A549 (cell line): ENCODE measurements at regions not wholly inside any gene's neighbourhood (a gene's known extent, or its start where the extent isn't known, plus 50 kb on each side); places are given as distances from the start of the nearest gene placed in this dataset.

Experiments
- ATAC-seq, 2 experiments: fragments of 200-7000 bp in 1 of 2; fragments of >200 bp in 1 of 2; cut with Nextera tagmentation in 1 of 2; cut with Tn5 transposase in 1 of 2; 3 replicates each; pipeline versions ENCODE4 v1.8.0 to v1.9.1; 2018 to 2020; ENCODE audit warnings: mild to moderate bottlenecking in 1 of 2, moderate library complexity in 1 of 2
- CTCF ChIA-PET: fragments of 300-600 bp; sonication (Branson Sonifier 250); formaldehyde crosslinking; extraction: SDS; loops from one replicate; lab custom pipeline; 2021; ENCODE audit warnings: antibody characterized with exemption, inconsistent platforms; lab: Yijun Ruan, JAX
- POLR2A ChIA-PET: fragments of 350-600 bp; formaldehyde crosslinking; extraction: SDS; loops from one replicate; lab custom pipeline; 2021; ENCODE audit warnings: antibody characterized with exemption, inconsistent platforms; lab: Yijun Ruan, JAX
- DNase-seq, 2 experiments: peaks; one replicate each; pipeline versions ENCODE4 v3.0.0 to v3.0.0-alpha.2; 2011 to 2016; ENCODE audit warnings: low read depth in 1 of 2, low spot score in 1 of 2
- FAIRE-seq: peaks from 2 replicates; lab custom pipeline; 2011; peaks lifted over from hg19 to GRCh38; lab: Jason Lieb, UNC
- H3K27ac ChIP-seq, 2 experiments: fragments of >200 bp; sonication (Bioruptor Twin); formaldehyde crosslinking; 3 replicates each; pipeline ENCODE4 v1.5.1; 2016 to 2017
- H3K4me1 ChIP-seq: fragments of >200 bp; sonication (Bioruptor Twin); formaldehyde crosslinking; 3 replicates; pipeline ENCODE4 v1.6.1; 2016
- H3K4me2 ChIP-seq: fragments of >200 bp; sonication (Bioruptor Twin); formaldehyde crosslinking; 3 replicates; pipeline ENCODE4 v1.6.1; 2016
- H3K4me3 ChIP-seq: fragments of >200 bp; sonication (Bioruptor Twin); formaldehyde crosslinking; 3 replicates; pipeline ENCODE4 v1.5.1; 2016
- H3K9me3 ChIP-seq: fragments of >200 bp; sonication (Bioruptor Twin); formaldehyde crosslinking; 3 replicates; pipeline ENCODE4 v1.6.1; 2016
- BHLHE40 ChIP-seq: IDR thresholded peaks from 2 replicates; pipeline ENCODE4 v1.6.1; 2012; ENCODE audit warnings: low read depth, low read length, inconsistent platforms
- CBX2 ChIP-seq: fragments of 200-600 bp; sonication (generic); IDR thresholded peaks from 2 replicates; pipeline ENCODE4 v1.6.1; 2016; ENCODE audit warnings: low read depth, mild to moderate bottlenecking, borderline replicate concordance
- CBX8 ChIP-seq: fragments of 200-600 bp; sonication (generic); IDR thresholded peaks from 2 replicates; pipeline ENCODE4 v1.6.1; 2016
- CHD4 ChIP-seq: fragments of 200-600 bp; sonication (generic); IDR thresholded peaks from 2 replicates; pipeline ENCODE4 v1.6.1; 2016; ENCODE audit warnings: antibody characterized with exemption, mild to moderate bottlenecking, borderline replicate concordance
- EP300 ChIP-seq, 2 experiments: fragments of >200 bp; sonication (Bioruptor Twin); formaldehyde crosslinking; IDR thresholded peaks; 2 replicates in 1 of 2; 3 replicates in 1 of 2; pipeline ENCODE4 v1.6.1; 2016 to 2017
- ESRRA ChIP-seq: fragments of 150-350 bp; IDR thresholded peaks from 2 replicates; pipeline ENCODE4 v1.6.1; 2014; ENCODE audit warnings: mild to moderate bottlenecking, low read length, borderline replicate concordance
- FOSB ChIP-seq: fragments of 250-450 bp; sonication (Bioruptor Pico); IDR thresholded peaks from 2 replicates; pipeline ENCODE4 v1.5.0; 2020; ENCODE audit warnings: mild to moderate bottlenecking, moderate library complexity
- FOSL2 ChIP-seq, 2 experiments: fragments of 450-650 bp in 1 of 2; fragments of >200 bp in 1 of 2; sonication (Bioruptor Twin) in 1 of 2; formaldehyde crosslinking; IDR thresholded peaks; 2 replicates each; pipeline versions ENCODE4 v1.5.0 to v1.6.1; 2016 to 2020; ENCODE audit warnings: mild to moderate bottlenecking in 1 of 2, moderate library complexity in 1 of 2
- FOXS1 ChIP-seq: fragments of 250-450 bp; sonication (Bioruptor Pico); IDR thresholded peaks from 2 replicates; pipeline ENCODE4 v1.5.0; 2020; ENCODE audit warnings: mild to moderate bottlenecking, moderate library complexity
- HEYL ChIP-seq: fragments of 250-450 bp; sonication (Bioruptor Pico); IDR thresholded peaks from 2 replicates; pipeline ENCODE4 v1.8.0; 2021; ENCODE audit warnings: mild to moderate bottlenecking, moderate library complexity
- HOXB13 ChIP-seq: fragments of 250-450 bp; sonication (Bioruptor Pico); IDR thresholded peaks from 2 replicates; pipeline ENCODE4 v1.5.0; 2020; ENCODE audit warnings: low read depth, mild to moderate bottlenecking, moderate library complexity
- HOXB5 ChIP-seq: fragments of 250-450 bp; sonication (Bioruptor Pico); IDR thresholded peaks from 2 replicates; pipeline ENCODE4 v1.5.0; 2020; ENCODE audit warnings: mild to moderate bottlenecking, moderate library complexity
- KDM5A ChIP-seq: fragments of 200-600 bp; sonication (generic); IDR thresholded peaks from 2 replicates; pipeline ENCODE4 v1.6.1; 2016; ENCODE audit warnings: antibody characterized with exemption, mild to moderate bottlenecking
- MAFK ChIP-seq: fragments of 450-650 bp; IDR thresholded peaks from 2 replicates; pipeline ENCODE4 v1.6.1; 2014; ENCODE audit not compliant: partially characterized antibody
- MYC ChIP-seq: IDR thresholded peaks from 2 replicates; pipeline ENCODE4 v1.6.1; 2012; ENCODE audit warnings: mild to moderate bottlenecking, inconsistent platforms, low read length, improper control_type of control experiment, borderline replicate concordance
- NPAS2 ChIP-seq: fragments of 250-450 bp; sonication (Bioruptor Pico); IDR thresholded peaks from 2 replicates; pipeline ENCODE4 v1.8.0; 2022; ENCODE audit warnings: mild to moderate bottlenecking, moderate library complexity, borderline replicate concordance
- NR3C1 ChIP-seq: fragments of >200 bp; sonication (Bioruptor Twin); formaldehyde crosslinking; IDR thresholded peaks from 3 replicates; pipeline ENCODE4 v1.6.1; 2017
- POLR2A ChIP-seq: IDR thresholded peaks from 2 replicates; pipeline ENCODE4 v1.6.1; 2012; ENCODE audit warnings: mild to moderate bottlenecking, low read length
- RAD21 ChIP-seq, 2 experiments: fragments of >200 bp in 1 of 2; sonication (Bioruptor Twin) in 1 of 2; formaldehyde crosslinking in 1 of 2; IDR thresholded peaks in 1 of 2; conservative IDR thresholded peaks in 1 of 2; 2 replicates in 1 of 2; 3 replicates in 1 of 2; pipeline ENCODE4 v1.6.1; 2012 to 2018; ENCODE audit warnings: inconsistent platforms in 1 of 2
- RARB ChIP-seq: fragments of 250-450 bp; sonication (Bioruptor Pico); IDR thresholded peaks from 2 replicates; pipeline ENCODE4 v1.8.0; 2021; ENCODE audit warnings: mild to moderate bottlenecking, moderate library complexity
- SMC3 ChIP-seq: fragments of >200 bp; sonication (Bioruptor Twin); formaldehyde crosslinking; IDR thresholded peaks from 3 replicates; pipeline ENCODE4 v1.6.1; 2018; ENCODE audit warnings: inconsistent platforms
- SREBF2 ChIP-seq: fragments of 450-650 bp; IDR thresholded peaks from 2 replicates; pipeline ENCODE4 v1.6.1; 2014; ENCODE audit warnings: mild to moderate bottlenecking, moderate library complexity
- TP53 ChIP-seq: fragments of 250-450 bp; sonication (Bioruptor Pico); IDR thresholded peaks from 2 replicates; pipeline ENCODE4 v1.5.0; 2021; ENCODE audit warnings: mild to moderate bottlenecking, moderate library complexity
- ZC3H11A ChIP-seq: fragments of 450-650 bp; IDR thresholded peaks from 2 replicates; pipeline ENCODE4 v1.6.1; 2014; ENCODE audit warnings: antibody characterized with exemption, mild to moderate bottlenecking
- WGBS: methylation state at CpG from one replicate; pipeline ENCODE4 v1.1.6; 2017; ENCODE audit errors: missing lambda C conversion rate; 5-methylcytosine and 5-hydroxymethylcytosine counted together
- TF ChIP-seq, protein P1 (sequence below): fragments of >200 bp; sonication (Bioruptor Twin); formaldehyde crosslinking; IDR thresholded peaks from 3 replicates; pipeline ENCODE4 v1.5.1; 2016
- TF ChIP-seq, protein P2 (sequence below): fragments of 250-450 bp; sonication (Bioruptor Pico); IDR thresholded peaks from 2 replicates; pipeline ENCODE4 v1.5.0; 2020; ENCODE audit warnings: low read depth, mild to moderate bottlenecking, moderate library complexity
- TF ChIP-seq, protein P3 (sequence below): IDR thresholded peaks from 2 replicates; pipeline ENCODE4 v1.6.1; 2012
- TF ChIP-seq, protein P4 (sequence below): fragments of >200 bp; sonication (Bioruptor Twin); formaldehyde crosslinking; IDR thresholded peaks from 3 replicates; pipeline ENCODE4 v1.6.1; 2016

DNA sequence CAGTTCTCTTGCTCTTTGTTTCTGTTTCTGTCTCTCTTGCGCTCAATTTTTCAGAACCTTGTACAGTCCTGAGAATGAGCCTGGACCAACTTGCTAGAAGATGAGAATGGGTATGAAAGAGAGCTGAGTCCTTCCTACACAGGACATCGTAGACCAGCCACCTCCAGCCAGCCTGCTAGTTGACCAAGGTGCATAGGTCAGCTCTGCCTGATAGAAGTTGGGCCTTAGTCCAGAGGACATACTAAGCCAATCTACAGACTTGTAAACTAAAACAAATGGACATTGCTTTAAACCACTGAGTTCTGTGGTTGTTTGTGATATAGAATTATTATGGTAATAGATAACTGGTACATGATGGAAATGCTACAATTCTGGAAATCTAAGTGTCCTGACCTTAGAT is 236.4 kb upstream of the ZFP64 start:
- no peak overlapping the region for H3K27ac ChIP-seq
- TF ChIP-seq FOXS1 (no peak), NR3C1 (no peak), ZC3H11A (no peak), NPAS2 (no peak), CBX8 (no peak), TP53 (CRISPR knock-in tag) (no peak), ESRRA (no peak), MAFK (no peak), MYC (no peak), EP300 (IDR thresholded peaks at IDR 0.05) (no peak)
- TF ChIP-seq, protein P1, sequence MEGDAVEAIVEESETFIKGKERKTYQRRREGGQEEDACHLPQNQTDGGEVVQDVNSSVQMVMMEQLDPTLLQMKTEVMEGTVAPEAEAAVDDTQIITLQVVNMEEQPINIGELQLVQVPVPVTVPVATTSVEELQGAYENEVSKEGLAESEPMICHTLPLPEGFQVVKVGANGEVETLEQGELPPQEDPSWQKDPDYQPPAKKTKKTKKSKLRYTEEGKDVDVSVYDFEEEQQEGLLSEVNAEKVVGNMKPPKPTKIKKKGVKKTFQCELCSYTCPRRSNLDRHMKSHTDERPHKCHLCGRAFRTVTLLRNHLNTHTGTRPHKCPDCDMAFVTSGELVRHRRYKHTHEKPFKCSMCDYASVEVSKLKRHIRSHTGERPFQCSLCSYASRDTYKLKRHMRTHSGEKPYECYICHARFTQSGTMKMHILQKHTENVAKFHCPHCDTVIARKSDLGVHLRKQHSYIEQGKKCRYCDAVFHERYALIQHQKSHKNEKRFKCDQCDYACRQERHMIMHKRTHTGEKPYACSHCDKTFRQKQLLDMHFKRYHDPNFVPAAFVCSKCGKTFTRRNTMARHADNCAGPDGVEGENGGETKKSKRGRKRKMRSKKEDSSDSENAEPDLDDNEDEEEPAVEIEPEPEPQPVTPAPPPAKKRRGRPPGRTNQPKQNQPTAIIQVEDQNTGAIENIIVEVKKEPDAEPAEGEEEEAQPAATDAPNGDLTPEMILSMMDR = no peak
- TF ChIP-seq, all 56 proteins: peak for 0
- CTCF ChIA-PET = no interaction called here
- no peak for FAIRE-seq
- no peak for ATAC-seq
- H3K4me2 ChIP-seq = no peak overlapping the region
- no peaks in the 10 kb centered on the region; the same call in 2 of the 3 replicates for H3K9me3 ChIP-seq
- WGBS = 50% methylated on average over 2 of the region's 2 CpGs
- no peaks in the 10 kb centered on the region for H3K4me1 ChIP-seq
- no peak overlapping the region for H3K4me3 ChIP-seq
- no peak for DNase-seq
- POLR2A ChIA-PET = no interaction called here

DNA sequence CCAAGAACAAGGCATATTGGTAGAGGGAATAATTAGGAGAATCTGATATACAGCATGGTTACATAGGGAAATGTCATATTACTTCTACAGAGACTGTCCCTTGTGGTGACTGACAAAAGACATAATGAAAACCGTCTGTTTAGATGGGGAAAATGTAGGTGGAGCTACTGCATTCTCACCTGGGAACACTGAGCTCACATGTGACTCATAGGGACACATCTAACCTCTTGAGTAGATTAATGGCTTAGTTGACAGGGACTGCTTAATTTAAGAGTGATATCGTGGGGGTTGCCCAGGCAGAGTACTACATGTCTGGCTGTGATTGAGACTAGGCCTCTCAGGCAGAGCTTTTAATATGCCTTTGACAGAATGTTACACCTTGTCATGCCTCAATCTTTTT is 235.3 kb upstream of the ZFP64 start:
- TF ChIP-seq RARB (CRISPR knock-in tag) = no peak
- TF ChIP-seq SMC3 = no peak
- no peak for TF ChIP-seq KDM5A
- no peak for TF ChIP-seq TP53 (CRISPR knock-in tag)
- no peak for TF ChIP-seq HOXB5 (CRISPR knock-in tag)
- TF ChIP-seq, protein P2, sequence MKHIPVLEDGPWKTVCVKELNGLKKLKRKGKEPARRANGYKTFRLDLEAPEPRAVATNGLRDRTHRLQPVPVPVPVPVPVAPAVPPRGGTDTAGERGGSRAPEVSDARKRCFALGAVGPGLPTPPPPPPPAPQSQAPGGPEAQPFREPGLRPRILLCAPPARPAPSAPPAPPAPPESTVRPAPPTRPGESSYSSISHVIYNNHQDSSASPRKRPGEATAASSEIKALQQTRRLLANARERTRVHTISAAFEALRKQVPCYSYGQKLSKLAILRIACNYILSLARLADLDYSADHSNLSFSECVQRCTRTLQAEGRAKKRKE (CRISPR knock-in tag) = no peak
- no peak for TF ChIP-seq NR3C1
- TF ChIP-seq SREBF2 = no peak
- TF ChIP-seq FOSL2 (IDR thresholded peaks at IDR 0.05) = no peak
- TF ChIP-seq FOSL2 (CRISPR knock-in tag; IDR thresholded peaks at IDR 0.05) = no peak
- no peak for TF ChIP-seq MYC
- TF ChIP-seq POLR2A = no peak
- no peak for TF ChIP-seq CHD4
- no peak for TF ChIP-seq BHLHE40
- no peak for TF ChIP-seq FOSB (CRISPR knock-in tag)
- TF ChIP-seq, protein P3, sequence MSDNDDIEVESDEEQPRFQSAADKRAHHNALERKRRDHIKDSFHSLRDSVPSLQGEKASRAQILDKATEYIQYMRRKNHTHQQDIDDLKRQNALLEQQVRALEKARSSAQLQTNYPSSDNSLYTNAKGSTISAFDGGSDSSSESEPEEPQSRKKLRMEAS = no peak
- TF ChIP-seq CBX8 = no peak
- H3K4me1 ChIP-seq = no peaks in the 10 kb centered on the region
- ChIA-PET CTCF (interaction anchor here (0.6 kb wide), 1 partner anchor 699 kb away, joined by 3 read pairs; no protein-coding TSS in a partner anchor), POLR2A (no interaction called here)
- no peaks in the 10 kb centered on the region; the same call in 2 of the 3 replicates for H3K9me3 ChIP-seq
- H3K4me3 ChIP-seq = no peak overlapping the region
- DNase-seq (no peak), FAIRE-seq (no peak), ATAC-seq (no peak; a peak in 1 of 6 replicates)
- H3K4me2 ChIP-seq = no peak overlapping the region
- H3K27ac ChIP-seq = no peak overlapping the region
- 6% methylated on average over 2 of the region's 2 CpGs for WGBS

DNA sequence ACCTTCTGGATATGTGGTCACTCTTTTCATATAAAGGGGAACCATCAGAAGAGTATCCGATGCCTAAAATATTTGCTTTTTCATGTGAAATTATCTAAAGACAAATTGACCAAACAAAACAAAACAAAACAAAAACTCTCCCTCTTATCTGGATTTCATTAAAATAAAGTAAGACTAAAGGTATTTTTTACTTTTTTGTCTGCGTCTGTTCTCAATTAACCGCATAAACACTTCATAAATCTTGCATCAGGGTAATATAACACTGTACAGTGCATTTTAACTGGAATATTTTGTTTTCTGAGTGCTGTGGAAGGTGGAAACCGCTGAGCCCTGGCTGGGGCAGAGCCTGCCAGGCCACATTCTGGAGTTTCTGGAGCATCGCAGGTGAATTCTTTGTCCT is 234.1 kb upstream of the ZFP64 start:
- no peaks in the 10 kb centered on the region; the same call in 2 of the 3 replicates for H3K9me3 ChIP-seq
- TF ChIP-seq CBX2 (no peak), FOSB (CRISPR knock-in tag) (no peak), KDM5A (no peak), NPAS2 (no peak), HOXB5 (CRISPR knock-in tag) (no peak), HEYL (no peak), RAD21 (conservative IDR thresholded peaks at IDR 0.05 in 1 of 2, IDR thresholded peaks at IDR 0.05 in 1 of 2) (no peak), EP300 (IDR thresholded peaks at IDR 0.05) (no peak), HOXB13 (CRISPR knock-in tag) (no peak), ZC3H11A (no peak)
- TF ChIP-seq, protein P4, sequence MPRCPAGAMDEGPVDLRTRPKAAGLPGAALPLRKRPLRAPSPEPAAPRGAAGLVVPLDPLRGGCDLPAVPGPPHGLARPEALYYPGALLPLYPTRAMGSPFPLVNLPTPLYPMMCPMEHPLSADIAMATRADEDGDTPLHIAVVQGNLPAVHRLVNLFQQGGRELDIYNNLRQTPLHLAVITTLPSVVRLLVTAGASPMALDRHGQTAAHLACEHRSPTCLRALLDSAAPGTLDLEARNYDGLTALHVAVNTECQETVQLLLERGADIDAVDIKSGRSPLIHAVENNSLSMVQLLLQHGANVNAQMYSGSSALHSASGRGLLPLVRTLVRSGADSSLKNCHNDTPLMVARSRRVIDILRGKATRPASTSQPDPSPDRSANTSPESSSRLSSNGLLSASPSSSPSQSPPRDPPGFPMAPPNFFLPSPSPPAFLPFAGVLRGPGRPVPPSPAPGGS = no peak
- TF ChIP-seq, protein P1 = no peak
- H3K4me1 ChIP-seq = no peaks in the 10 kb centered on the region
- POLR2A ChIA-PET = no interaction called here
- H3K4me3 ChIP-seq = no peak overlapping the region
- WGBS = 55% methylated on average over 5 of the region's 5 CpGs
- FAIRE-seq (no peak), DNase-seq (no peak), ATAC-seq (no peak)
- H3K4me2 ChIP-seq = no peak overlapping the region
- H3K27ac ChIP-seq = no peak overlapping the region
- CTCF ChIA-PET = no interaction called here
